Renal cortex interstitium (tissue), 11 donors: ENCODE measurements at regions not wholly inside any gene's neighbourhood (a gene's known extent, or its start where the extent isn't known, plus 50 kb on each side); places are given as distances from the start of the nearest gene placed in this dataset.

Experiments used
- DNase-seq, 11 donors: peaks; one replicate each; pipeline ENCODE4 v3.0.0-alpha.2; 2013; ENCODE audit warnings: low read depth in 9 of 11, low spot score in 4 of 11; ENCODE audit errors: extremely low read depth in 1 of 11

GRCh38 chr6:128694303-128695009 is 174.1 kb upstream of the PTPRK start:
- DNase-seq = no peak

GRCh38 chr6:128690063-128690462 is 169.7 kb upstream of the PTPRK start:
- DNase-seq = no peak

GRCh38 chr6:128686084-128686483 is 165.7 kb upstream of the PTPRK start:
- DNase-seq = no peak

- DNase-seq = no peak
Observed at GRCh38 chr6:128676456-128676855, 156.1 kb upstream of the PTPRK start.

- no peak for DNase-seq
Observed at GRCh38 chr6:128672023-128672422, 151.6 kb upstream of the PTPRK start.

GRCh38 chr6:128667339-128667858 is 147.0 kb upstream of the PTPRK start:
- no peak for DNase-seq

GRCh38 chr6:128666405-128666804 is 146.0 kb upstream of the PTPRK start:
- DNase-seq = no peak

GRCh38 chr6:128663238-128663637 is 142.8 kb upstream of the PTPRK start:
- DNase-seq = no peak

- DNase-seq = no peak
Observed at GRCh38 chr6:128659878-128660622, 139.7 kb upstream of the PTPRK start.

- no peak for DNase-seq
Observed at GRCh38 chr6:128659276-128659675, 138.9 kb upstream of the PTPRK start.

GRCh38 chr6:128657181-128657580 is 136.8 kb upstream of the PTPRK start:
- DNase-seq = no peak

- DNase-seq = no peak
Observed at GRCh38 chr6:128655978-128656498, 135.6 kb upstream of the PTPRK start.

GRCh38 chr6:128648022-128648598 is 127.7 kb upstream of the PTPRK start:
- no peak for DNase-seq

- DNase-seq = no peak
Observed at GRCh38 chr6:128642132-128642531, 121.7 kb upstream of the PTPRK start.

- DNase-seq = no peak
Observed at GRCh38 chr6:128641703-128642102, 121.3 kb upstream of the PTPRK start.

GRCh38 chr6:128638817-128639216 is 118.4 kb upstream of the PTPRK start:
- DNase-seq = no peak

- DNase-seq = no peak
Observed at GRCh38 chr6:128635219-128635618, 114.8 kb upstream of the PTPRK start.

- no peak for DNase-seq
Observed at GRCh38 chr6:128632131-128632530, 111.7 kb upstream of the PTPRK start.

- no peak for DNase-seq
Observed at GRCh38 chr6:128631031-128631430, 110.6 kb upstream of the PTPRK start.

GRCh38 chr6:128630213-128630612 is 109.8 kb upstream of the PTPRK start:
- DNase-seq = no peak
